ENCODE measurements at regions not wholly inside any gene's neighbourhood (a gene's known extent, or its start where the extent isn't known, plus 50 kb on each side); places are given as distances from the start of the nearest gene placed in this dataset.

GRCh38 chr6:21444711-21445260 is 148.8 kb upstream of the SOX4 start:
- no peaks in the 10 kb centered on the region for H3K27me3 ChIP-seq
- H3K4me3 ChIP-seq = no peak overlapping the region
- intact Hi-C loops (cut with DNase I; ENCODE audit: low total_unique reads) = no loop called here
- no peak for TF ChIP-seq POLR2A (IDR thresholded peaks at IDR 0.05)
- TF ChIP-seq CTCF (IDR thresholded peaks at IDR 0.05) = no peak
- no peak for TF ChIP-seq POLR2AphosphoS5 (IDR thresholded peaks at IDR 0.05)
- TF ChIP-seq EP300 (IDR thresholded peaks at IDR 0.05) = no peak
- no peaks in the 10 kb centered on the region for H3K9me3 ChIP-seq
- no peak for DNase-seq
- 88 to 95% (median 92%) methylated on average over 10 of the region's 10 CpGs for WGBS, 5 donors
- no peaks in the 10 kb centered on the region for H3K4me1 ChIP-seq
- no peak overlapping the region for H3K27ac ChIP-seq
- H3K36me3 ChIP-seq = no peaks in the 10 kb centered on the region

- WGBS, 5 donors = 74 to 86% (median 78%) methylated on average over 5 of the region's 5 CpGs
- H3K27ac ChIP-seq = no peak overlapping the region
- TF ChIP-seq POLR2A (IDR thresholded peaks at IDR 0.05) (no peak), EP300 (IDR thresholded peaks at IDR 0.05) (no peak), POLR2AphosphoS5 (IDR thresholded peaks at IDR 0.05) (no peak), CTCF (IDR thresholded peaks at IDR 0.05) (no peak)
- no peaks in the 10 kb centered on the region for H3K27me3 ChIP-seq
- H3K9me3 ChIP-seq = no peaks in the 10 kb centered on the region
- no peaks in the 10 kb centered on the region for H3K4me1 ChIP-seq
- no peak overlapping the region for H3K4me3 ChIP-seq
- no peaks in the 10 kb centered on the region for H3K36me3 ChIP-seq
- DNase-seq = no peak
- intact Hi-C loops (cut with DNase I; ENCODE audit: low total_unique reads) = no loop called here
Measured at GRCh38 chr6:21447987-21448386, 145.6 kb upstream of the SOX4 start.

GRCh38 chr6:21448485-21449109 is 145.0 kb upstream of the SOX4 start:
- Histone ChIP-seq H3K4me3 (no peak overlapping the region), H3K27me3 (no peaks in the 10 kb centered on the region), H3K36me3 (no peaks in the 10 kb centered on the region), H3K4me1 (no peaks in the 10 kb centered on the region), H3K9me3 (no peaks in the 10 kb centered on the region), H3K27ac (no peak overlapping the region)
- 45 to 97% (median 94%) methylated on average over 1 of the region's 1 CpG for WGBS, 5 donors
- intact Hi-C loops (cut with DNase I; ENCODE audit: low total_unique reads) = no loop called here
- DNase-seq = no peak
- TF ChIP-seq EP300 (IDR thresholded peaks at IDR 0.05) (no peak), CTCF (IDR thresholded peaks at IDR 0.05) (no peak), POLR2AphosphoS5 (IDR thresholded peaks at IDR 0.05) (no peak), POLR2A (IDR thresholded peaks at IDR 0.05) (no peak)

- TF ChIP-seq POLR2AphosphoS5 (IDR thresholded peaks at IDR 0.05) (no peak), POLR2A (IDR thresholded peaks at IDR 0.05) (no peak), CTCF (IDR thresholded peaks at IDR 0.05) (no peak), EP300 (IDR thresholded peaks at IDR 0.05) (no peak)
- 93 to 96% (median 95%) methylated on average over 4 of the region's 4 CpGs for WGBS, 5 donors
- Histone ChIP-seq H3K27ac (no peak overlapping the region), H3K36me3 (no peaks in the 10 kb centered on the region), H3K4me3 (no peak overlapping the region), H3K4me1 (no peaks in the 10 kb centered on the region), H3K9me3 (no peaks in the 10 kb centered on the region), H3K27me3 (no peaks in the 10 kb centered on the region)
- intact Hi-C loops (cut with DNase I; ENCODE audit: low total_unique reads) = no loop called here
- no peak for DNase-seq
Measured at GRCh38 chr6:21450149-21450548, 143.4 kb upstream of the SOX4 start.
